ENCODE measurements at regions not wholly inside any gene's neighbourhood (a gene's known extent, or its start where the extent isn't known, plus 50 kb on each side); places are given as distances from the start of the nearest gene placed in this dataset.

DNA sequence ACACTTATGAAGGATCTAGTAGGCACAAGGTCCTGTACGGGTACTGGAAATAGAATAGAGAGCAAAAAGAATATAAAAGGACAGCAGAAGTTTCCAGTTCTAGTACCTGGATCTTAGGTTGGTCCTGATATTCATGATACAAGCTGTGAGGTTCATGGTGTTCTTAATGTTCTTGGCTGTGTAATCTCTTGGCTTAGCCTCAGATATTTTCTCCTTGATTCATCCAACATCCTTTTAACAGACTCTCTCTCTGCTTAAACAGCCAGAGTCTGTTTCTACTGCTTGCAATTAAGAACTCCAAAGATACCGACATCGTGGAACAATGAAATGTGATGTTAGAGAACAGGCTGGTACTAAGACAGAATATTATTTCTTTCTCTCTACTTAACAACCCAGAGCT lies 49.9 kb downstream of the CNTN3 start:
- DNase-seq (ENCODE audit: low read depth, low spot score): no peak

DNA sequence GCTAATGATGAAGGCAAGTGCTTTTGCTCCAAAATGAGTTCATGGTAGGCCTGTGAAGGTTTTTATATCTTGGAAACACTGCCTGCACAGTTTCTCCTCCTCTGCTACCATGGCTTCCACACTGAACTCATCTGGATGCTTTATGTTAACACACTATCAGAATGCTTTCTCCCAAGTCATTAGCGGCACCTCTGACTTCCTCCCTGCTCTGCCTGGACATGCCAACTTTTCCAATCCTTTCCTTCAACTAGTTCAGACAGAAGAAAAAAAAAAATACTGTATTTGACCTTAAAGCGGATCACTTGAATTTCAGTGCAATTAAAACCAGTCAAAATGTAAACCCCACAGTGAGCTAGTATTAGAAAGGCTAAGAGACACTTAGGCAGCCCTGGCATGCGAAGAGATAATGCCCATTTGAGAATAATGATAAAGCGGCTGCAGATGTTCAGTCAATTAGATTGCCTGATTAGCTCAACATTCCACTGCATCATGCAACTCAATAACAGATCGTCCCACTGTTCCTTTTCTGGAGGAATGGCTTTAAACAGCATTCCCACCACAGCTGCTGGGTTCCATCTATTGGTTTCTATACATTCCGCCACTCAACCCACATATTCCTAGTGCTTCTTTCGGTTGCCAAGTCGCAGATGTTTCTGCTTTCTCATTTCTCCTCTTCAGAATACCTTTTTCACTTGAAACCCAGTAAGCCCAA lies 51.7 kb downstream of the CNTN3 start:
- no peak for DNase-seq (ENCODE audit: low read depth, low spot score)

DNA sequence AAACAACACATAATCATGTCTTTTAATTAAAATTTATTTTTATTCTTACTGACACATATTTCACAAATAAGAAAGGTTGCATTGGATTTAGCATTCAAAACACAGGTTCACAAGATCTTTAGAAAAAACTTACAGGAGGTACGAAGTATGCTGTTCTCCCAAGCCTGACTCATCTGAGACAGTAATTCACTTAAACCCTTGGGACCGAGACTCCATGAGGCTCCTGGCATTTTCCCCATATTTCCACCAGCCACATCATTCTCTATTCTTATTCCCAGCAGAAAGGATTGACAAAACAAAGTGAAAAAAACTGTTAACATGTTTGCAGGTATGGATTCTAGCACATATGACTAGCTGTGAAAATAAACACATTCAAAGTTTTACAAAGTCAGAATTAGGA lies 52.6 kb downstream of the CNTN3 start:
- no peak for DNase-seq (ENCODE audit: low read depth, low spot score)

DNA sequence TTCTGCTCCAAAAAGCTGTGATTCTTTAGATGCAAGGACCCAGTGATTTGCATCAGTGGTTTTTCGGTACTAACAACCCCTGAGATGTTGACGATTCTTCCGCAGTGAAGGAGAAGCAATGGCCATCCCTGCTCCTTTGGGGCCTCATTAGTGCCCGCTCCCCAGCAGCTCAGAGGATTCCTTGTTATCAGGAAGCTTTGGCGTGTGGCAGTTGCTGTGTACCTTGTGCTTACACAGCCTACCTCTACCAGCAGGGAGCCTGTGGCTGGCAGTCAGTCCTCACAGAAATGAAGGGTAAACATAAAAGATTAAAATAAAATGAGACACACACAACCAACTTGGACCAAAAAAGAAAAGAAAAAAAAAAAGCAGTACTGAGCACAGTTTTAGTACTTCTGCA lies 55.2 kb downstream of the CNTN3 start:
- DNase-seq (ENCODE audit: low read depth, low spot score): no peak

DNA sequence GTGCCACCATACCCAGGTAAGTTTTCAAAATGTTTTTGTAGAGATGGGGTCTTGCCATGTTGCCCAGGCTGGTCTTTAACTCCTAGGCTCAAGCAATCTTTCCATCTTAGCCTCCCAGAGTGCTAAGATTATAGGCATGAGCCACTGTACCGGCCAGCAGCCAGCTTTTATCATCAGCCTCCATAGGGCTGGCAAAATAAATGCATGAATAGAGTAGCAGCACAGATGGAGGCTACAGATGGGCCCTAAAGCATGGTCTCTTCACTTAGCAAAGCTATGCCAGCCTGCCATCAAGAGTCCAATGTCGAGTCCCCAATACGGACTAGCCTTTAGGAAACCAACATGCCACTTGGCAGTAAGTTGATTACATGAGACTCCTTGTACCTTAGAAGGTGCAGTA lies 63.8 kb downstream of the CNTN3 start:
- no peak for DNase-seq (ENCODE audit: low read depth, low spot score)

DNA sequence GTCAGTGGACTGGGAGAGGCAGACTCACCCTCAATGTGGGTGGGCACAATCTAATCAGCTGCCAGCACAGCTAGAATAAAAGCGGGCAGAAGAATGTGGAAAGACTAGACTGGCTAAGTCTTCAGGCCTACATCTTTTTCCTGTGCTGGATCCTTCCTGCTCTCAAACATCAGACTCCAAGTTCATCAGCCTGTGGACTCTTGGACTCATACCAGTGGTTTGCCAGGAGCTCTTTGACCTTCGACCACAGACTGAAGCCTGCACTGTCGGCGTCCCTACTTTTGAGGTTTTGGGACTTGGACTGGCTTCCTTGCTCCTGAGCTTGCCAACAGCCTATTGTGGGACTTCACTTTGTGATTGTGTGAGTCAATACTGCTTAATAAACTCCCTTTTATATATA lies 68.0 kb downstream of the CNTN3 start:
- no peak for DNase-seq (ENCODE audit: low read depth, low spot score)

DNA sequence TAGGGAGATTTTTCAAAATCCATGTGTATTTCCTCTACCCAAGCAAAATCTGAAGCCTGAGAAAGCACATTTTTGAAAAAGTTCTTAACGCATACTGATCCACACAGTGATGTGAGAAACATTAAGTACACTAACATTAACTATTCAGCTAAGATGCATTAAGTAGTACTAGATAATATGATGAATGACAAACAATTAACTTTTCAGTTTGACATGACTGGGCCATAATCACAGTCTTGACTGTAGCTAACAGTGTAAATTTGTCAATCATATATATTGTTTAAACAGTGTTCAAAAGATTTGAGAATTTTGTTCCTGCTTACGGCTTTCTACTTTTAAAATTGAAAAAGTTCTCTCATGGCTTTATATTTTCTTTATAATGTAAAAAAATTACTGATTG lies 72.0 kb downstream of the CNTN3 start:
- DNase-seq (ENCODE audit: low read depth, low spot score): no peak

DNA sequence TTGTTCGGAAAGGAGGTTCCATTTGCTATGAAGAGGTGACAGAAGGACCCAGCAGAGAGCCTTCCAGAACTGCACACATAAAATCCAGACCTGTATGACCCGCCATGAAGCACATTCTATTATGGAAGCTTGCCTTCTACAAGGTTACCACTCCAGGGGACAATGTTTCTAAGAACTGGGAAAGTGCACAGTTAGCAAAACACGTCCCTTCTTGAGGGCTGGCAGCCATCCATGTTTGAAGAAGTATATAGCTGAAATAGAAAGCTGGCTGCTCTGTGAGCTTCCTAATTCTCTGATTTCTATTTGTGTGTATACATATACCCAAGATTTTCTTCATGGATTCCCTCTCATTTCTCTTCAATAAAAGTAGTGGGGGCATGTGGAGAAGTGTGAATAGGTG lies 74.6 kb downstream of the CNTN3 start:
- DNase-seq (ENCODE audit: low read depth, low spot score): no peak

DNA sequence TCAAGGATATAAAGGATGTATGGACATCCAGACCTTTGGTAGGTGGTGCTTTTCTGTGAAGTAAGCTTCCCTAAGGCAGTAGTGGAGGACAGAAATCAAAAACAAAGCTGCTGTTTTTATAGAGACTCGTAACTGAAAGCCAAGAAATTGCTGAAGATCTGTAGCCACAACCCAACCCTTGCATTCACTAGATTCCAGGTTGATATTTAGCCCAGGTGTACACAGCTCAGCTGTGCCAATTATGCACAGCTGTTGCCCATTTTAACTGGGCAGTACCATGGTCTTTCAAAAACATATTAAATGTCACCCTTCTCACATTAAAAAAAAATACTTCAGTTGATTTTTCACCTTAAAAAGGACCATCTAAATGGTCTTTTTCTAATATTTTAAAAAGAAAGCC lies 75.8 kb downstream of the CNTN3 start:
- DNase-seq (ENCODE audit: low read depth, low spot score): no peak

DNA sequence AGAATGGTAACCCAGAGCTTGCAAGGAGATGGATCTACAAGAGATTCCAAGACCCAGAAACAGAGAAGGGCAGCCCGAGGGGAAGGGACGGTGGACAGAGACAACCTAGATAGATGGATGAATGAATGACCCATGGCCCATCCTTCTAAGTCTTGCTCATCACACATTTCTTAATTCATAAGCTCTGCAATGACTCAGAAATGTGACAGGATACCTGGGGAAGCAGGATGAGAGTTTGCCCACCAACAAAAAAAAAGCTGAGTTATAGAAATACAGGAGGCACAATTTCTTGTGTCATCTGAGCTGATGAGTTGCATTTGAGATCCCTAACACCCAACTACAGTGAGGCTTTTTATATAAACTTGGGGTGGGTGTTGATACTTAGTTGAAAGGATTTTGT lies 76.6 kb downstream of the CNTN3 start:
- DNase-seq (ENCODE audit: low read depth, low spot score): no peak

DNA sequence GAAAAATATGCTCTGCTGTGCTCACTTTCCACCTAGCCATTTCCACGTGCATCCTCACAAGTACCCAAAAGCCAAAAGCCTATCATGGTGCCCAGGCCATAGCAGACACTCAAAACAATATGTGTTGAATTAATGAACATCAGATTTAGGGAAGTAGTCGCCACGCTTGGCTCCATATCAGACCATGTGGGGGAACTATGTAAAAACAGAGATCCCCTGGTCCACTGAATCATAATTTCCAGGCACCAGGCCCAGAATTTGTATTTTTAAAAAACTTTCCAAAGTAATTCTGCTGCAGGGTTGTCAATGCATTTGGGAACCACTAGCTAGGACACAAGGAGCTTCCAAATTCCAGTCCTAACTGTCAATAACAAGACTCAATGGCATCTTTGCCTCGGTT lies 77.3 kb downstream of the CNTN3 start:
- DNase-seq (ENCODE audit: low read depth, low spot score): no peak

DNA sequence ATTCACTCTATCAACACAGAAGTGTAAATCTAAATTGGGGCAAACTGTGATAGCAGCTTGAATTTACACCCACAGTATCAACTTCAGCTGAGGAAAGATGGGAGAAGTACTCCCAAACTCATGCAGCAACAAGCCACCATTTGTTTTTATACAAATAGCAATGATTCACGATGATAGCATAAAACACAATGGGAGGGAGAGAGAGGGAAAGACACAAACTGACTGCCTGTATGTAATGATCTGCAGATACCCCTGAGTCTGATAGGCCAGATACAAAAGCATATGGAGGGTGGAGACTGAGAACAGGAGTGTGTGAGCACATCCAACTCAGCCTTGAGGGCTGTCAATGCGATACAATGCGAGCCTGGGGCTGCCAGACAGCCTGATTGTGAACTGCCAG lies 79.2 kb downstream of the CNTN3 start:
- DNase-seq (ENCODE audit: low read depth, low spot score): no peak

DNA sequence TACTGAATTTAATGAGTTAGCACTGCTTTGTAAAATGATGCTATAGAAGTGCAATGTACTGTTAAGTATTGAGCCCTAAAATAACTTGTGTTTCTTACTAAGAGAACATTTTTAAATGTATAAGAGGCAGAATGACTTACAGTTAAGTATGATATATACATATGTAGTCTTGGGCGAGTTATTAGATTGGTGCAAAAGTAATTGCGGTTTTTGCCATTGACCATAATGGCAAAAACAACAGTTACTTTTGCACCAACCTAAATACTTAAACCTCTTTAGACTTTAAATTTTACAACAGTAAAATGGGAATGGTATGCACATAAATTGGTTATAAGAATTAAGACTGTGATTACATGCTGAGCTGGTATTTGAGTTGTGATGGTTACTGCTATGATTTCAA lies 79.8 kb downstream of the CNTN3 start:
- no peak for DNase-seq (ENCODE audit: low read depth, low spot score)

DNA sequence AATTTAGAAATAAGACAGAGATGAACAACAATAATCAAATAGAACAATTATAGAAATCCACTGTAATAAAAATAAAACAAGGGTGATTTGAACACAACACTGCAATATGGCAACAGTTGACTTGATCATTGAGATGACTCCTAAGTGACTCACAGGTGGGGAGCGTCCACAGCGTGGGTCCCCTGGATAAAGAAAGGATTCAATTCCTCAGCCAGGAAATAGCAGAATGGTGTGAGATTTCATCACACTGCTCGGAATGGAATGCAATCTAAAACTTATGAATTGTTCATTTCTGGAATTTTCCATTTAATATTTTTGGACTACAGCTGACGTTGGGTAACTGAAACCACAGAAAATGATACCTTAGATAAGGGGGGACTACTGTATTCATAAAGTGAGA lies 82.0 kb downstream of the CNTN3 start:
- no peak for DNase-seq (ENCODE audit: low read depth, low spot score)

DNA sequence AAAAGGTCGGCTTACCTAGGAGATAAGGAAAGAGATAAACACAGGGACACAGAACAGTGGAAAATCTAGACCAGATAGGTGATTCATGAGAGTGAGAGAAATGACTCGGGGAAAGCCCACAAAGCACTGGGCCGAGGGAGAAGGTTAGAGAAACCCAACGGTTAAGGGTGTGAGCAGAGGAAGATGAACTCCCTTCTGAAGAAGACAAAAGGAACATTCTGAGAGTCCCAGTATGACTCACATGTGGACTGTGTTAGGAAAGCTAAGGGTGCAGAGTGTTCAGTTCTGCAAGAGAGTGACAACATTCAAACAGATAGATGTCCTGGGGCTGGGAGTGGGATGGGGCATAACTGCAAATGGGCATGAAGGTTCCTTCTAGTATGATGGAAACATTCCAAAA lies 83.0 kb downstream of the CNTN3 start:
- no peak for DNase-seq (ENCODE audit: low read depth, low spot score)

DNA sequence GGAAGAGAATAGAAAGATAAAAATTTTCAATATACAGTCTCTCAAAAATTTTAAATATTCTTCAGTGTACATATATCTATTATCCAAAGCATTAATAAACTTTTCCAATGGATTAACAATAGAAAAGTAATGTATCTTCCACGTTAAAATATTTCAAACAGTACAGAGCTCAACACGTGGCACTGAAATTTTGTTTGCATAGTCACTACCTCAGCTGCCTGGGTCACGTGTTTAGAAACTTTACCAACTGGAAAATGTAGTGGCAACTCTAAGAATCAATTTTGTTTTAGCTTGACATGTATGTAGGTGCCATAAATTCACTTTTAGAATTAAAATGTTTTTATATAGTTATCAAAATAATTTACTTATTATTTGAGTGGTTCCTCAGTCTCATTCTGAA lies 85.3 kb downstream of the CNTN3 start:
- DNase-seq (ENCODE audit: low read depth, low spot score): no peak

DNA sequence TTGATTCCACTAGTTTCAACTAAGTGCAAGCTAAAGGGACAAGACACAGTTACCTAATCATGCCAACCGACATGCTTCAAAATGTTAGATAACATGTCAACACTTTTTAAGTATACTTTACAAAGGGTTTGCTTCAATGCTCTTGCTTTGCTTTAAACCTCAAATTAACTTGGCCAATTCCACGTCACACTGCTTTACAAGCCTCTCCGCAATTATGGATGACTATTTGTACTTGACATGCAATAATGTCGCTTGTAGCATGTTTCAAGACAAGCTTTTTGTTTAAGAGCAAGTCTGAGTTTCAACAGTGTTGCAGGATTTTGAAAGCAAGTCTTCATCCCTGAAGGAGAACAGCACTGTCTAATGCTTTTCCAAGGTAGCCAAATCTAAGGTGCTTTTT lies 86.9 kb downstream of the CNTN3 start:
- DNase-seq (ENCODE audit: low read depth, low spot score): no peak

DNA sequence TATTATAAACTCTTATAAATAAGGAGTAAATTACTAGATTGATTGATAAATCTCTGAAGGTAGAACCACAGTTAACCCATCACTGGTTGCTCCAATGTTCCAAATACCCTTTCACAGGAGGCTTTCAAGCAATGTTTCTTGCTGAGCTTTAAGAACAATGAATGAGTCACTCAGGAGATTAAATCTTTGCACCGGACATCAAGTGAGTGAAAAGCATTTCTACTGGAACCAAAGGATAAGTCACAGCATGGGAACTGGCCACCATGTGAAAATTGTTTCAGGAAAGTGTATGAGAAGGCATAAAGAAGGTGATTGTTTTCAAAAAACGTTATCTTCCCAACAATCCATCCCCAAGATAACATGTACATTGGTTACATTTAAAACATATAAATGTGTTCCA lies 90.6 kb downstream of the CNTN3 start:
- no peak for DNase-seq (ENCODE audit: low read depth, low spot score)

DNA sequence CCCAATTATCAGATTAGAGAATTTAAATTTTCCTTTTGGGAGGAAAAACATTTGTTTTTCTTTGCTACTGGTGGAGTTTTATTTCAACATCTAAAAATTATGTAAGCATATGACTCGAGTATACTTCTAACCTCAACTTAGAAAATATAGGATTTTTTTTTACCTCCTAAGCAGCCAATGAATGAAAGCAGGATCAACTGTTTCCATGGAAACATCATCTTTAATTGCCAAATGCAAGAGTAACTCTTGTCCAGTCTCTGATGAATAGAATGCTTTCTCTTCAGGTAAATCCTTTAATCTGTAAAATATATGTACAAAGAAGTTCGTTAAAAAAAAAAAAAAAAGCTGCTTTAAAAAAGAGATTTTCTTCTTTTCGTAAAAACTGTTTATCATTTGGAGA lies 93.6 kb downstream of the CNTN3 start:
- no peak for DNase-seq (ENCODE audit: low read depth, low spot score)

DNA sequence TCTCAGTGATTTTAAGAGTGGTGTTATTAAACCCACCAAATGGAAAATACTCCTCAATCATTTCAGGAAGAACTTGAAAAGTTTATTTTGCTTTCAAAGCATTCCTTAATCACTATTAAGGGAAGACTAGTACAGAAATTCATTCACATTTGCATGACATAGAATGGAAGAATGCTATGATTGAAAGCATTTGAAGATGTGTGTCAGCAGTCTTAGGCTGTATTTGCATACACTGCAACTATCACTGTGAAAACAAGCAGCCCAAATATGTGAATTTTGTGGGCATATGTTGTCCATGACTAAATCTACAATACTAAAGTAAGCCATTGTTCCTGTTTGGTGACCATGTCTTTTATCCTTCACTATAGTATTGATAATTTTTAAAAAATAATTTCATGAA lies 95.8 kb downstream of the CNTN3 start:
- DNase-seq (ENCODE audit: low read depth, low spot score): no peak

DNA sequence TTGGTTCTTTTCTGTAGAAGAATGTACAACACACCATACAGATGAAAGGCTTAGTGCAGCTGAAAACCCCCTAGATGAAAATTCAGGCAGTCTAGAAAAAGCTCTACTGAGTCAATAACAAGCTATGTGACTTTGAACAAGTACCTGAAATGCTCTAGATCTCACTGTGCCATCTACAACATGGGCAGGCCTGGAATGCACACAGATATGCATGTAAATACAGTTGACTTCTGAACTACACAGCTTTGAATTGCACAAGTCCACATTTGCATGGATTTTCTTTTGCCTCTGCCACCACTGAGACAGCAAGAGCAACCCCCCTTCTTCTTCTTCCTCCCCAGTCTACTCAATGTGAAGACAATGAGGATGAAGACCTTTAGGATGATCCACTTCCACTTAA lies 98.4 kb downstream of the CNTN3 start:
- DNase-seq (ENCODE audit: low read depth, low spot score): no peak

DNA sequence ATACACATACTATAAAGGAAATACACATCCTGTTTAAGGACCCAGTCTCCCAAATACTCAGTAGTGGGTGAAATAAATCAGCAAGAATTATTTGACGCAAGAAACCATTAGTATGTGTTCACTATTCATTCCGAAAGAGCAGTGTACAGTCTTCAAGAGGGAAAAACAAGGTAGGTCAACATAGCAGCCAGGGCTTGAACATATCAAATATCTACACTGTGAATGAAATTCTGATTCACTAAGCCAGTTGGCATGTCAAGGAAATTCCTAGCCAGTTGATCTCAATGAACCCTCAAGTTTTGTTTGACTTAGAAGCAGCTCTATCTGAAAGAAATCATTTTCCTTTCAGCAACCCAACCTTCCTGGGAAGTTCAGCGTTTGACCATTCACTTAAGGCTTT lies 99.0 kb downstream of the CNTN3 start:
- DNase-seq (ENCODE audit: low read depth, low spot score): no peak

DNA sequence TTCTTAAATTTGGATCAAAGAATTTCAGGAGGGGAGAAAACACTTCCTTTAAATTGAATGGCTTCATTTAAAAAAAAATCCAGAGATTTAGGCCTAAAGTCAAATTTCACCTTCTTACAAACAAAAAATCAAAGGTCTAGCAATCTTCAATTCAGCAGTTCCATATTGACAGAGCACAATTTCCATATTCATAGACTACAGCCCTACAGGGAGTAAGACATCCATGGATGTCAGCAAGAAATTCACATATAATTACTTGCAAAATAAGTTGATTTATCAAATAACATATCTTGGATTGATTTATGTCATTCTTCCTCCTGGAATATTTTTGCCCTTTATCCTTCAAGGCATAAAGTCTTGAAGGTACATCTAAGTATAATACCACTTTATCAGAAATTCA lies 103.4 kb downstream of the CNTN3 start:
- DNase-seq (ENCODE audit: low read depth, low spot score): no peak

DNA sequence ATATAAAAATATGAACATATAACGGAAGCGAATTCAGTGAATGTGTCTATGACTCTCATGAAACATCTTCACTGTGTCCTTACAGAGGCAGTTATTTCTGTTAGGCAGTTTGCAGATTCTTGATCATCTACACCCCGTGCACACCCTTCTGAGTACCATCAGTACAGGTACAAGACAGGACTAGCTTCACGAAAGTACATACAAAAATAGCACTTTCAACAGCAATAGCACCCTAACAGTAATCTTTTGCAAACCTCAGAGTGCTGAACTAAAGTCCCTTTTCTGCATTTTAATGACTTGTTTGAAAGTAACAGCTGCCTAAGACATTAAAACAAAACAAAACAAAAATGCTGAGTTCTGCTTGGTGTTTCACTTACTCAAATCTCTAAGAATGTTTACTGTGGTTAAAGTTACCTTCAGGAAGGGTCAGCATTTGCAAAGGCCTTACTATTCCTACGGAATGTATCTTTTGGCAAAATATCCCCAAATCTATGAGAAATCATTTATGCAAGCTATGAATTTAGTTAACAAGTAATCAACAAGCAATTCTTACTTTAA lies 104.1 kb downstream of the CNTN3 start:
- DNase-seq (ENCODE audit: low read depth, low spot score): no peak
